H1 (cell line): ENCODE measurements at regions not wholly inside any gene's neighbourhood (a gene's known extent, or its start where the extent isn't known, plus 50 kb on each side); places are given as distances from the start of the nearest gene placed in this dataset.

Experiments used
- CTCF ChIA-PET: fragments of 300-600 bp; sonication (Branson Sonifier 250); formaldehyde crosslinking; loops from one replicate; lab custom pipeline; 2021; ENCODE audit not compliant: partially characterized antibody; lab: Charles Lee
- POLR2A ChIA-PET: fragments of 300-600 bp; sonication (Branson Sonifier 250); formaldehyde crosslinking; loops from one replicate; lab custom pipeline; 2021; ENCODE audit warnings: inconsistent platforms; ENCODE audit not compliant: partially characterized antibody; lab: Charles Lee
- DNase-seq, 2 experiments: peaks; one replicate each; pipeline versions ENCODE4 v3.0.0 to v3.0.0-alpha.2; 2010 to 2022; ENCODE audit warnings: low spot score in 2 of 2, low read depth in 1 of 2, mixed read lengths in 1 of 2
- FAIRE-seq: peaks from 2 replicates; lab custom pipeline; 2011; peaks lifted over from hg19 to GRCh38; lab: Jason Lieb, UNC
- H2AFZ ChIP-seq: 2 replicates; pipeline ENCODE4 v1.8.1; 2012; ENCODE audit warnings: low read length, inconsistent platforms
- H2AK5ac ChIP-seq: 2 replicates; pipeline ENCODE4 v1.6.1; 2013; ENCODE audit warnings: low read depth, low read length
- H2BK120ac ChIP-seq: replicated peaks from 2 replicates; pipeline ENCODE3; 2013; ENCODE audit warnings: low read depth, low read length, inconsistent platforms
- H2BK12ac ChIP-seq: 2 replicates; pipeline ENCODE4 v1.6.1; 2013; ENCODE audit warnings: low read depth, low read length
- H2BK15ac ChIP-seq: 2 replicates; pipeline ENCODE4 v1.6.1; 2013; ENCODE audit warnings: low read length
- H2BK20ac ChIP-seq: 2 replicates; pipeline ENCODE4 v1.6.1; 2013; ENCODE audit warnings: low read length
- H2BK5ac ChIP-seq: 2 replicates; pipeline ENCODE4 v1.6.1; 2013; ENCODE audit warnings: low read depth, low read length
- H3K14ac ChIP-seq: 2 replicates; pipeline ENCODE4 v1.6.1; 2013; ENCODE audit warnings: inconsistent platforms; ENCODE audit not compliant: insufficient read length
- H3K18ac ChIP-seq: 2 replicates; pipeline ENCODE4 v1.6.1; 2013; ENCODE audit warnings: low read length; ENCODE audit errors: extremely low read depth
- H3K23ac ChIP-seq: 2 replicates; pipeline ENCODE4 v1.6.1; 2013; ENCODE audit warnings: inconsistent platforms; ENCODE audit not compliant: insufficient read length
- H3K23me2 ChIP-seq: 2 replicates; pipeline ENCODE4 v1.6.1; 2013; ENCODE audit warnings: low read depth, low read length
- H3K27ac ChIP-seq: 2 replicates; pipeline ENCODE4 v1.6.1; 2011; ENCODE audit warnings: low read depth, low read length, inconsistent platforms
- H3K27me3 ChIP-seq, 4 experiments: replicated peaks in 1 of 4; 1 replicate in 1 of 4; 2 replicates in 3 of 4; pipeline versions ENCODE4 v1.6.1 to v1.8.1; 2011 to 2013; ENCODE audit warnings: low read length in 3 of 4, mild to moderate bottlenecking in 3 of 4, inconsistent platforms in 2 of 4, mixed read lengths in 2 of 4, moderate library complexity in 1 of 4; ENCODE audit not compliant: control insufficient read depth in 3 of 4, insufficient read depth in 3 of 4; ENCODE audit errors: extremely low read depth in 1 of 4
- H3K36me3 ChIP-seq, 4 experiments: 2 replicates each; pipeline versions ENCODE4 v1.6.1 to v1.8.1; 2011 to 2013; ENCODE audit warnings: mild to moderate bottlenecking in 4 of 4, low read length in 3 of 4, moderate library complexity in 2 of 4, control low read depth in 1 of 4, inconsistent platforms in 1 of 4; ENCODE audit not compliant: insufficient read depth in 4 of 4, control insufficient read depth in 2 of 4
- H3K4ac ChIP-seq: replicated peaks from 2 replicates; pipeline ENCODE3; 2013; ENCODE audit warnings: low read length, low read depth, mixed read lengths, inconsistent platforms; ENCODE audit not compliant: insufficient read length
- H3K4me1 ChIP-seq, 4 experiments: replicated peaks in 1 of 4; 1 replicate in 1 of 4; 2 replicates in 3 of 4; pipeline versions ENCODE4 v1.6.1 to v1.8.1; 2011 to 2013; ENCODE audit warnings: low read length in 3 of 4, inconsistent platforms in 2 of 4, mixed read lengths in 1 of 4; ENCODE audit not compliant: insufficient read depth in 4 of 4, control insufficient read depth in 3 of 4
- H3K4me2 ChIP-seq, 2 experiments: 2 replicates each; pipeline versions ENCODE4 v1.6.1 to v1.8.1; 2011 to 2013; ENCODE audit warnings: low read depth in 2 of 2, low read length in 2 of 2, control low read depth in 1 of 2, inconsistent platforms in 1 of 2, mild to moderate bottlenecking in 1 of 2; ENCODE audit not compliant: insufficient read depth in 1 of 2
- H3K4me3 ChIP-seq, 4 experiments: fragments of 200-600, 300-600 bp in 1 of 4; sonication (generic), shearing (Covaris generic), sonication (Bioruptor Twin) in 1 of 4; 2 replicates each; pipeline versions ENCODE4 v1.5.1 to v1.8.1; 2011 to 2016; ENCODE audit warnings: low read length in 4 of 4, low read depth in 3 of 4, control low read depth in 2 of 4, inconsistent platforms in 2 of 4, mild to moderate bottlenecking in 2 of 4, mixed read lengths in 1 of 4, moderate library complexity in 1 of 4; ENCODE audit not compliant: insufficient read depth in 2 of 4; ENCODE audit errors: extremely low read depth in 1 of 4
- H3K56ac ChIP-seq: replicated peaks from 2 replicates; pipeline ENCODE3; 2013; ENCODE audit warnings: low read depth, mild to moderate bottlenecking, mixed read lengths, low read length, inconsistent platforms; ENCODE audit not compliant: insufficient read length
- H3K79me1 ChIP-seq: 2 replicates; pipeline ENCODE4 v1.6.1; 2013; ENCODE audit warnings: low read depth, low read length, control low read depth
- H3K79me2 ChIP-seq, 2 experiments: 2 replicates each; pipeline versions ENCODE4 v1.6.1 to v1.8.1; 2012 to 2013; ENCODE audit warnings: low read length in 2 of 2, mild to moderate bottlenecking in 2 of 2, inconsistent platforms in 1 of 2; ENCODE audit not compliant: insufficient read depth in 2 of 2, control insufficient read depth in 1 of 2
- H3K9ac ChIP-seq, 4 experiments: replicated peaks in 1 of 4; 1 replicate in 1 of 4; 2 replicates in 3 of 4; pipeline versions ENCODE4 v1.6.1 to v1.8.1; 2011 to 2013; ENCODE audit warnings: low read depth in 3 of 4, low read length in 3 of 4, control low read depth in 2 of 4, mild to moderate bottlenecking in 2 of 4, moderate library complexity in 2 of 4, inconsistent platforms in 1 of 4; ENCODE audit errors: extremely low read depth in 1 of 4
- H3K9me3 ChIP-seq, 2 experiments: 2 replicates each; pipeline versions ENCODE4 v1.6.1 to v1.8.1; 2012 to 2013; ENCODE audit warnings: mild to moderate bottlenecking in 2 of 2, moderate library complexity in 2 of 2, control low read depth in 1 of 2, inconsistent platforms in 1 of 2, low read depth in 1 of 2, low read length in 1 of 2, mixed read lengths in 1 of 2; ENCODE audit not compliant: insufficient read depth in 2 of 2
- H4K20me1 ChIP-seq, 2 experiments: replicated peaks in 1 of 2; 2 replicates each; pipeline versions ENCODE3 to v1.8.1; 2011 to 2013; ENCODE audit warnings: inconsistent platforms in 2 of 2, low read length in 2 of 2, mild to moderate bottlenecking in 1 of 2; ENCODE audit not compliant: insufficient read depth in 2 of 2, control insufficient read depth in 1 of 2
- H4K5ac ChIP-seq: 2 replicates; pipeline ENCODE4 v1.6.1; 2013; ENCODE audit warnings: low read length, low read depth, mixed read lengths, inconsistent platforms; ENCODE audit not compliant: insufficient read length
- H4K8ac ChIP-seq: 2 replicates; pipeline ENCODE4 v1.8.0; 2013; ENCODE audit warnings: mild to moderate bottlenecking, moderate library complexity, low read length, inconsistent platforms; ENCODE audit not compliant: insufficient read depth; ENCODE audit errors: extremely low read depth
- H4K91ac ChIP-seq: replicated peaks from 2 replicates; pipeline ENCODE3; 2013; ENCODE audit warnings: low read length, mixed read lengths, inconsistent platforms; ENCODE audit not compliant: insufficient read length
- BRCA1 ChIP-seq: IDR thresholded peaks from 2 replicates; pipeline ENCODE4 v1.6.1; 2012; ENCODE audit warnings: low read depth, low read length, improper control_type of control experiment
- JUND ChIP-seq: IDR thresholded peaks from 2 replicates; pipeline ENCODE4 v1.6.1; 2011; ENCODE audit warnings: mild to moderate bottlenecking, improper control_type of control experiment, low read length
- KDM4A ChIP-seq: IDR thresholded peaks from one replicate; pipeline ENCODE4 v1.7.1; 2012; ENCODE audit warnings: low read depth, mild to moderate bottlenecking, moderate library complexity, low read length, inconsistent platforms; ENCODE audit not compliant: severe bottlenecking
- SIX5 ChIP-seq: IDR thresholded peaks from 2 replicates; pipeline ENCODE4 v1.6.1; 2011; ENCODE audit warnings: mild to moderate bottlenecking, low read depth, low read length
- SRF ChIP-seq: IDR thresholded peaks from 2 replicates; pipeline ENCODE4 v1.6.1; 2011; ENCODE audit warnings: mild to moderate bottlenecking, low read depth, low read length, moderate library complexity
- TAF1 ChIP-seq: IDR thresholded peaks from 2 replicates; pipeline ENCODE4 v1.6.1; 2011; ENCODE audit warnings: mild to moderate bottlenecking, low read depth, low read length
- TBP ChIP-seq: IDR thresholded peaks from 2 replicates; pipeline ENCODE4 v1.6.1; 2011; ENCODE audit warnings: low read depth, low read length, improper control_type of control experiment
- TEAD4 ChIP-seq: IDR thresholded peaks from 2 replicates; pipeline ENCODE4 v1.6.1; 2012; ENCODE audit warnings: low read depth, low read length, inconsistent platforms, mixed read lengths
- WGBS, 2 experiments: shearing (Covaris generic) in 1 of 2; methylation state at CpG; one replicate each; pipeline versions ENCODE4 v1.1.6 to v1.1.7; 2013 to 2015; ENCODE audit warnings: low lambda C conversion rate in 2 of 2, mixed read lengths in 2 of 2, inconsistent platforms in 1 of 2, low coverage in 1 of 2, missing lambda C conversion rate in 1 of 2; ENCODE audit not compliant: insufficient replicate concordance in 2 of 2, insufficient coverage in 1 of 2, insufficient read length in 1 of 2; ENCODE audit errors: extremely low coverage in 1 of 2, missing lambda C conversion rate in 1 of 2; 5-methylcytosine and 5-hydroxymethylcytosine counted together

- H3K79me2 ChIP-seq = no peaks in the 10 kb centered on the region
- no peak overlapping the region for H2BK120ac ChIP-seq
- H3K79me1 ChIP-seq = no peaks in the 10 kb centered on the region
- no peak overlapping the region for H2AK5ac ChIP-seq
- peaks cover 11 to 39% (median 19%) of the 10 kb centered on the region in 4 experiments for H3K4me1 ChIP-seq
- no peak overlapping the region for H4K91ac ChIP-seq
- no peaks in the 10 kb centered on the region for H4K20me1 ChIP-seq
- no peak overlapping the region for H3K9ac ChIP-seq
- peaks cover 4 to 51% (median 34%) of the 10 kb centered on the region in 4 experiments for H3K27me3 ChIP-seq
- WGBS, 2 experiments = 15% methylated on average over 4 of the region's 4 CpGs; no CpG with 5 or more reads in 1 of the 2 experiments
- no peak overlapping the region; the same call in 1 of the 2 replicates for H2BK12ac ChIP-seq
- H3K18ac ChIP-seq = 0 out of 2 replicates have a peak overlapping the region, but pooled peaks have one; percentile 13
- DNase-seq = no peak
- H3K36me3 ChIP-seq = no peaks in the 10 kb centered on the region
- CTCF ChIA-PET = interaction anchor here (0.7 to 1.5 kb wide), 4 partner anchors 12 to 65 kb away, joined by 3 to 5 read pairs (median 4); no protein-coding TSS in a partner anchor
- no peak overlapping the region for H2BK15ac ChIP-seq
- no peak overlapping the region for H2BK5ac ChIP-seq
- no peak overlapping the region for H2BK20ac ChIP-seq
- H3K9me3 ChIP-seq = no peaks in the 10 kb centered on the region
- no peak overlapping the region for H3K14ac ChIP-seq
- H3K4ac ChIP-seq = no peak overlapping the region
- H3K23ac ChIP-seq = no peak overlapping the region
- peak overlapping the region in 1 of 4 experiments; percentile 39; a peak in 1 of 8 replicates for H3K4me3 ChIP-seq
- H2AFZ ChIP-seq = no peak overlapping the region
- peaks cover 6% of the 10 kb centered on the region; the same call in 1 of the 2 replicates for H3K23me2 ChIP-seq
- TF ChIP-seq TBP (no peak), SIX5 (no peak), BRCA1 (no peak), KDM4A (no peak), JUND (no peak), SRF (no peak), TAF1 (no peak), TEAD4 (peak; percentile 51; the same call in 1 of the 2 replicates)
- H3K56ac ChIP-seq = no peak overlapping the region
- H4K8ac ChIP-seq = no peak overlapping the region
- POLR2A ChIA-PET = interaction anchor here (1.4 kb wide), 1 partner anchor 11 kb away, joined by 3 read pairs; no protein-coding TSS in a partner anchor
- H3K27ac ChIP-seq = no peak overlapping the region
- H4K5ac ChIP-seq = no peak overlapping the region
- H3K4me2 ChIP-seq = peak overlapping the region; percentile 46 to 53
- no peak for FAIRE-seq
Observed at GRCh38 chr14:76313303-76313702, 62.6 kb upstream of the ESRRB start.
